Neural crest cell (in vitro differentiated cells): ENCODE measurements at regions not wholly inside any gene's neighbourhood (a gene's known extent, or its start where the extent isn't known, plus 50 kb on each side); places are given as distances from the start of the nearest gene placed in this dataset.
"Not testable (repeated sequence)": the region's sequence is repeated elsewhere in the genome, so short reads cannot be mapped to it uniquely, and the experiment has no call there.

Experiments
- DNase-seq: peaks from one replicate; pipeline ENCODE4 v3.0.0; 2021; ENCODE audit warnings: low read depth, mixed read lengths, low spot score
- H3K27ac Mint-ChIP-seq: one replicate; pipeline ENCODE4 v1.8.0; 2021; ENCODE audit warnings: mild to moderate bottlenecking, mixed read lengths; ENCODE audit not compliant: unreplicated experiment
- H3K27me3 Mint-ChIP-seq: 2 replicates; pipeline ENCODE4 v1.8.0; 2021; ENCODE audit warnings: low read depth, mild to moderate bottlenecking, mixed read lengths
- H3K36me3 Mint-ChIP-seq: 2 replicates; pipeline ENCODE4 v1.8.0; 2021; ENCODE audit warnings: low read depth, mild to moderate bottlenecking, mixed read lengths
- H3K4me1 Mint-ChIP-seq: 2 replicates; pipeline ENCODE4 v1.8.0; 2021; ENCODE audit warnings: mixed read lengths
- H3K4me3 Mint-ChIP-seq: one replicate; pipeline ENCODE4 v1.8.0; 2021; ENCODE audit warnings: mild to moderate bottlenecking, mixed read lengths
- H3K9me3 Mint-ChIP-seq: 2 replicates; pipeline ENCODE4 v1.8.0; 2021; ENCODE audit warnings: mixed read lengths
- TF ChIP-seq, protein P1 (sequence below): fragments of 200-600 bp; sonication (generic); conservative IDR thresholded peaks from 2 replicates; pipeline ENCODE4 v1.5.0; 2021; ENCODE audit warnings: antibody characterized with exemption, mild to moderate bottlenecking

DNA sequence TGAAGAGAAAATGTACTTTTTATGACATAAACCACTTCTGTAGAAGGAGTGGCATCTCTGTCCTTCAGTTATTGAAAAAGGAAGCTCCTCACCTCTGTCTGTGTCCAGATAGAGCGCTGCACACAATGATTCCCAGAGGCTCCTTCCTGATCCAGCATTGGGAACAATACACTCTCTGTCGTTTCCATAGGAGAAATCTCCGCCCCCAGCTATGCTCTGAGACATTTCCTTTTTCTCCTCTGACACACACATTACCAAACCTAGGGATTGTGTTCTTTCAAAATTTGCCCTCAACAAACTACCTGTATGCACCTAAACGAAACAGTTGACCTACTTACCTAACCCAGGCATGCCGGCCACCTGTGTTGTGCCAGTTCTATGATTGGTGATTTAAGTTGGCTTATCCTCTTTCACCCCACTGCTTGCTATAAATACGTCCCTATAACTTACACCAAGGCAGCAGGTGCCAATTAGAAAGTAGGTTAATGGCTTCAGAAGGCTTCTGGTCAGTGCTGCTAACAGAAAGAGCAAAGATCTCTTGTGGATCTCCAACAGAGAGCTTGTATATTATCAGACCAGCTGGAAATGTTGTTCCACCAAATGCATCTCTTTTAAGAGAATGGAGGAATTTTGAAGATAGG is 140.1 kb upstream of the JCAD start:
- H3K9me3 Mint-ChIP-seq = peaks cover 9% of the 10 kb centered on the region
- peak; percentile 9 for DNase-seq
- H3K27ac Mint-ChIP-seq = peak overlapping the region; percentile 5
- H3K27me3 Mint-ChIP-seq = no peaks in the 10 kb centered on the region
- TF ChIP-seq, protein P1, sequence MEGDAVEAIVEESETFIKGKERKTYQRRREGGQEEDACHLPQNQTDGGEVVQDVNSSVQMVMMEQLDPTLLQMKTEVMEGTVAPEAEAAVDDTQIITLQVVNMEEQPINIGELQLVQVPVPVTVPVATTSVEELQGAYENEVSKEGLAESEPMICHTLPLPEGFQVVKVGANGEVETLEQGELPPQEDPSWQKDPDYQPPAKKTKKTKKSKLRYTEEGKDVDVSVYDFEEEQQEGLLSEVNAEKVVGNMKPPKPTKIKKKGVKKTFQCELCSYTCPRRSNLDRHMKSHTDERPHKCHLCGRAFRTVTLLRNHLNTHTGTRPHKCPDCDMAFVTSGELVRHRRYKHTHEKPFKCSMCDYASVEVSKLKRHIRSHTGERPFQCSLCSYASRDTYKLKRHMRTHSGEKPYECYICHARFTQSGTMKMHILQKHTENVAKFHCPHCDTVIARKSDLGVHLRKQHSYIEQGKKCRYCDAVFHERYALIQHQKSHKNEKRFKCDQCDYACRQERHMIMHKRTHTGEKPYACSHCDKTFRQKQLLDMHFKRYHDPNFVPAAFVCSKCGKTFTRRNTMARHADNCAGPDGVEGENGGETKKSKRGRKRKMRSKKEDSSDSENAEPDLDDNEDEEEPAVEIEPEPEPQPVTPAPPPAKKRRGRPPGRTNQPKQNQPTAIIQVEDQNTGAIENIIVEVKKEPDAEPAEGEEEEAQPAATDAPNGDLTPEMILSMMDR = no peak
- peak overlapping the region; percentile 7 for H3K4me3 Mint-ChIP-seq
- H3K4me1 Mint-ChIP-seq = peaks cover 18% of the 10 kb centered on the region
- peaks cover 7% of the 10 kb centered on the region for H3K36me3 Mint-ChIP-seq

DNA sequence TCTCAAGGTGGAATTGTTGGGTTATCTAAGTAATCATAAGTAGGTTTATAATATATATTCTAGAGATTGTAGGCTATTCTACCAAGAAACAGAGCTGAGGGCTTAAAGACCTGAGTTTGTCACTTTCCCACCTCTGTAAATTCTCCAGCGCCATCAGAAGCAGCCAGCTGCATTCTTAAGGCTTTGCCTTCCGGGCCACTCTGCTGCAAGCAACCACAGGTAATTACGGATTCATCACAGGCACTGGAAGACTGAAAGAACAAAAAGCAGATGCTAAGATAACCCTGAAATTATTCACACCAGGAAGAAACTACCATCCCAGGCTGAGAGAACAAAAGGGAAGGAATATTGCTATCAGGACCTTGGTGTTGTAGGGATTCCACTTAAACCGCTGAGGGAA is 137.8 kb upstream of the JCAD start:
- Mint-ChIP-seq H3K4me3 (no peak overlapping the region), H3K27me3 (no peaks in the 10 kb centered on the region), H3K4me1 (peaks cover 18% of the 10 kb centered on the region), H3K36me3 (peaks cover 7% of the 10 kb centered on the region), H3K27ac (peak overlapping the region; percentile 58), H3K9me3 (peaks cover 13% of the 10 kb centered on the region)
- no peak for DNase-seq
- TF ChIP-seq, protein P1 = no peak

DNA sequence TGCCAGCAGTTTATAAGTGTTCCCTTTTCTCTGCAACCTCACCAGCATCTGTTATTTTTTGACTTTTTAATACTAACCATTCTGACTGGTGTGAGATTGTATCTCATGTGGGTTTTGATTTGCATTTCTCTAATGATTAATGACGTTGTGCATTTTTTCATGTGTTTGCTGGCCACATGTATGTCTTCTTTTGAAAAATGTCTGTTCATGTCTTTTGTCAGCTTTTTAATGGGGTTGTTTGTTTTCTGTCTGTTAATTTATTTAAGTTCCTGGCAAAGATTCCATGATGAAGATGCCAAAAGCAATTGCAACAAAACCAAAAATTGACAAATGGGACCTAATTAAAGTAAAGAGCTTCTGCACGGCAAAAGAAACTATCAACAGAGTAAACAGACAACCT is 137.2 kb upstream of the JCAD start:
- not testable (repeated sequence) for H3K27me3 Mint-ChIP-seq, H3K4me3 Mint-ChIP-seq, H3K27ac Mint-ChIP-seq, DNase-seq, H3K36me3 Mint-ChIP-seq
- H3K4me1 Mint-ChIP-seq = peaks cover 18% of the 10 kb centered on the region
- H3K9me3 Mint-ChIP-seq = peaks cover 12% of the 10 kb centered on the region

DNA sequence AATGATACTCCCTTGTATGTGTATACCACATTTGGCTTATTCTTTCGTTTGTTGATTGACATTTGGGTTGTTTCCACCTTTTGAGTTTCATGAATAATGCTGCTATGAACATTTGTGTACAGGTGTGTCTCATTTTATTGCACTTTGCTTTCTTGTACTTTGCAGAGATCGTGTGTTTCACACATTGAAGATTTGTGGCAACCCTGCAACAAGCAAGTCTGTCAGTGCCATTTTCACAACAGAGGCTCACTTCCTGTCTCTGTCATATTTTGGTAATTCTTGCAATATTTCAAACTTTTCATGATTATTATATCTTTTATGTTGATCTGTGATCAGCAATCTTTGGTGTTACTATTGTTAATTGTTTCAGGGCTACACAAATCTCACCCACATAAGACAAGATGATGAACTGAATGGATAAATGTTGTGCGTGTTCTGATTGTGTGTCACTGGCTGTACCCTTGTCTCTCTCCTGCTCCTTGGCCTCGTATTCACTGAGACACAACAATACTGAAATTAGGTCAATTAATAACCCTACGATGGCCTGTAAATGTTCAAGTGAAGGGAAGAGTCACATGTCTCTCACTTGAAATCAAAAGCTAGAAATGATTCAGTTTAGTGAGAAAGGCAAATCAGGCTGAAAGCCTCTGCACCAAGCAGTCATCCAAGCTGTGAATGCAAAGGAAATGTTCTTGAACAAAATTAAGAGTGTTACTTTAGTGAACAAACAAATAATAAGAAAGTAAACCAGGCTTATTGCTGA is 133.6 kb upstream of the JCAD start:
- H3K4me1 Mint-ChIP-seq = peaks cover 21% of the 10 kb centered on the region
- TF ChIP-seq, protein P1 = no peak
- H3K4me3 Mint-ChIP-seq = no peak overlapping the region
- peaks cover 12% of the 10 kb centered on the region for H3K9me3 Mint-ChIP-seq
- no peaks in the 10 kb centered on the region for H3K27me3 Mint-ChIP-seq
- DNase-seq = no peak
- no peak overlapping the region for H3K27ac Mint-ChIP-seq
- peaks cover 10% of the 10 kb centered on the region for H3K36me3 Mint-ChIP-seq

DNA sequence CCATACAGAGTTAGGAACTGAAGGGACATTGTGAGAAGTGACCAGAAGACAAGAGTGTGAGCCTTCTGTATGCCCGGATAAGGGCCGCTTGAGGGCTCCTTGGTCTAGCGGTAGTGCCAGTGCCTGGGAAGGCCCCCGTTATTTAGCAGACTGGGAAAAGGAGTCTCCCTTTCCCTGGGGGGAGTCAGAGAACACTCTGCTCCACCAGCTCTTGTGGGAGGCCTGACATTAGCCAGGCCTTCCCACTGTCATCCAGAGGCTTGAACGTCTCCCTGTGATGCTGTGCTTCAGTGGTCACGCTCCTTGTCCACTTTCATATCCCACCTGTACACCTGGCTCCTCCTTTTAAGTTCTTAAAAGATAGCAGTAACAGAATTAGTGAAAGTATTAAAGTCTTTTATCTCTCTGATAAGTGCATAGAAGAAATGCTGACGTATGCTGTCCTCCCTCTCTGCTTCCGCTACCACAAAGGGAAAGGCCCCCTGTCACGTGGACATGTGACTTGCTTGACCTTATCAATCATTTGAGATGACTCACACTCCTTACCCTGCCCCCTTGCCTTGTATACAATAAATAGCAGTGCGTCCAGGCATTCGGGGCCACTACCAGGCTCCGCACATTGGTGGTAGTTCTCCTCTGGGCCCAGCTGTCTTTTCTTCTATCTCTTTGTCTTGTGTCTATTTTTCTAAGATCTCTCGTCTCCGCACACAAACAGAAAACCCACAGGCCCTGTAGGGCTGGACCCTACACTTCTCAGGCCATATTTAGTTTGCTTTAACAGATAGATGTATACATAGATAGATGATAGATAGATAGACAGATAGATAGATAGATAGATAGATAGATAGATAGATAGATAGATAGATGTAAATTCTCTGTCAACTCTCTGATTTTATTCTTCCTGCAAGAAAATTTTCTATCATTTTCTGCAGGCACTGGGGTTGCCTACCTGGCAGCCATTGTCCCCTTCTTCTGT is 131.5 kb upstream of the JCAD start:
- peaks cover 8% of the 10 kb centered on the region for H3K36me3 Mint-ChIP-seq
- H3K27me3 Mint-ChIP-seq = no peaks in the 10 kb centered on the region
- no peak for DNase-seq
- peaks cover 12% of the 10 kb centered on the region for H3K9me3 Mint-ChIP-seq
- TF ChIP-seq, protein P1 = no peak
- peaks cover 23% of the 10 kb centered on the region for H3K4me1 Mint-ChIP-seq
- H3K4me3 Mint-ChIP-seq = peak overlapping the region; percentile 27
- peak overlapping the region; percentile 52 for H3K27ac Mint-ChIP-seq
